ENCODE measurements at regions not wholly inside any gene's neighbourhood (a gene's known extent, or its start where the extent isn't known, plus 50 kb on each side); places are given as distances from the start of the nearest gene placed in this dataset.

DNA sequence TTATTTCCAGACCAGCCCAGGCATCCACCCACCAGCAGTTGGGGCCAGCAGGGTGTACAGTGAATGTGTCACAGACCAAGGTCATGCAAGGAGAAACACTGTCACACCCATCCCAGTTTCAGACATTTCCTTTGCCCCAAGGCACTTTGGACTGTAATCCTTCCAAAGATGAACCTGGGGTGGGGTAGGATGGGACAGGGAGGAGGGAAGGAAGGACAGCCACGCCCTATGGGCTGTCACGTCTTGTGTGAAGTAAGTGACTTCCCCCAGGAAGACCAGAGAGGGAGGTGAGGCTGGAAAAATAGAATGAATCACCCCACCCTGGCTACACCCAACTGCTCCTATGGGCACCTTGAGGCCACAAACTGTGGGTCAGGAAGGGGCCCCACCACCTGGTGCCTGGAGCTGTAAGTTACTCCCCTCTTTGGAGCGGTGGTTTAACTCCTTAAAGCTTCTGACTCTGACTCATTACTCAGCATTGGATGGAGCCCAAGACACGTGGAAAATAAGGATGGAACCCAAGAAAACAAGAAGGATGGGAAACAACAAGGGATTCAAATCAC, 349.9 kb upstream of the KLF3 start:
- H2AFZ ChIP-seq (ENCODE audit: low read depth, low read length), result peak overlapping the region; percentile 85
- peaks cover 8 to 26% of the 10 kb centered on the region in 2 experiments; a peak in 4 of 5 replicates for H3K4me1 ChIP-seq (replicated peaks in 1 of 2; ENCODE audit: control insufficient read depth in 2 of 2, insufficient read depth in 2 of 2, low read length in 2 of 2)
- H3K27ac ChIP-seq (ENCODE audit: extremely low read depth, low read depth, low read length), result no peak overlapping the region
- H3K36me3 ChIP-seq (ENCODE audit: control insufficient read depth, insufficient read depth, low read length), result no peaks in the 10 kb centered on the region
- no peak for FAIRE-seq
- intact Hi-C loops (cut with micrococcal nuclease), result no loop called here
- H3K4me3 ChIP-seq, result no peak overlapping the region
- POLR2A ChIA-PET, result interaction anchor here (0.6 to 1.0 kb wide), 6 partner anchors 11 to 382 kb away, joined by 3 read pairs; no protein-coding TSS in a partner anchor
- no peaks in the 10 kb centered on the region for H3K79me2 ChIP-seq (ENCODE audit: control insufficient read depth, insufficient read depth, low read length)
- in situ Hi-C loops (cut with MboI), result loop anchor here (10.0 kb wide), 1 partner anchor 239 kb away; no protein-coding TSS in a partner anchor
- DNase-seq (ENCODE audit: extremely low read depth in 1 of 4, low spot score in 3 of 4), result peak in 3 of 4 experiments; percentile 13 to 25 (median 13)
- H3K9me3 ChIP-seq (replicated peaks; ENCODE audit: control insufficient read depth, insufficient read depth, low read depth, low read length), result peaks cover 2% of the 10 kb centered on the region
- WGBS (ENCODE audit: insufficient coverage, low coverage, missing lambda C conversion rate), result 21% methylated on average over 4 of the region's 4 CpGs
- no peaks in the 10 kb centered on the region for H3K27me3 ChIP-seq (ENCODE audit: control insufficient read depth in 2 of 2, insufficient read depth in 2 of 2, low read length in 2 of 2)
- H4K20me1 ChIP-seq (replicated peaks; ENCODE audit: control insufficient read depth, insufficient read depth, low read length), result no peaks in the 10 kb centered on the region
- ATAC-seq, result no peak
- H3K4me2 ChIP-seq (ENCODE audit: insufficient read depth, low read length), result no peak overlapping the region
- no TSS peak for BruUV-seq (replicated peaks)
- H3K9me1 ChIP-seq (ENCODE audit: control insufficient read depth, insufficient read depth, low read length), result no peaks in the 10 kb centered on the region
- 0 out of 2 replicates have a peak, but pooled peaks have one; percentile 34 for TF ChIP-seq ESRRA (IDR thresholded peaks at IDR 0.05; ENCODE audit: borderline replicate concordance, low read depth)
- no peak for TF ChIP-seq DMBX1 (CRISPR knock-in tag; IDR thresholded peaks at IDR 0.05; ENCODE audit: borderline replicate concordance)
- no peak for TF ChIP-seq PHB2 (IDR thresholded peaks at IDR 0.05; ENCODE audit: low read depth)
- TF ChIP-seq, protein P1, sequence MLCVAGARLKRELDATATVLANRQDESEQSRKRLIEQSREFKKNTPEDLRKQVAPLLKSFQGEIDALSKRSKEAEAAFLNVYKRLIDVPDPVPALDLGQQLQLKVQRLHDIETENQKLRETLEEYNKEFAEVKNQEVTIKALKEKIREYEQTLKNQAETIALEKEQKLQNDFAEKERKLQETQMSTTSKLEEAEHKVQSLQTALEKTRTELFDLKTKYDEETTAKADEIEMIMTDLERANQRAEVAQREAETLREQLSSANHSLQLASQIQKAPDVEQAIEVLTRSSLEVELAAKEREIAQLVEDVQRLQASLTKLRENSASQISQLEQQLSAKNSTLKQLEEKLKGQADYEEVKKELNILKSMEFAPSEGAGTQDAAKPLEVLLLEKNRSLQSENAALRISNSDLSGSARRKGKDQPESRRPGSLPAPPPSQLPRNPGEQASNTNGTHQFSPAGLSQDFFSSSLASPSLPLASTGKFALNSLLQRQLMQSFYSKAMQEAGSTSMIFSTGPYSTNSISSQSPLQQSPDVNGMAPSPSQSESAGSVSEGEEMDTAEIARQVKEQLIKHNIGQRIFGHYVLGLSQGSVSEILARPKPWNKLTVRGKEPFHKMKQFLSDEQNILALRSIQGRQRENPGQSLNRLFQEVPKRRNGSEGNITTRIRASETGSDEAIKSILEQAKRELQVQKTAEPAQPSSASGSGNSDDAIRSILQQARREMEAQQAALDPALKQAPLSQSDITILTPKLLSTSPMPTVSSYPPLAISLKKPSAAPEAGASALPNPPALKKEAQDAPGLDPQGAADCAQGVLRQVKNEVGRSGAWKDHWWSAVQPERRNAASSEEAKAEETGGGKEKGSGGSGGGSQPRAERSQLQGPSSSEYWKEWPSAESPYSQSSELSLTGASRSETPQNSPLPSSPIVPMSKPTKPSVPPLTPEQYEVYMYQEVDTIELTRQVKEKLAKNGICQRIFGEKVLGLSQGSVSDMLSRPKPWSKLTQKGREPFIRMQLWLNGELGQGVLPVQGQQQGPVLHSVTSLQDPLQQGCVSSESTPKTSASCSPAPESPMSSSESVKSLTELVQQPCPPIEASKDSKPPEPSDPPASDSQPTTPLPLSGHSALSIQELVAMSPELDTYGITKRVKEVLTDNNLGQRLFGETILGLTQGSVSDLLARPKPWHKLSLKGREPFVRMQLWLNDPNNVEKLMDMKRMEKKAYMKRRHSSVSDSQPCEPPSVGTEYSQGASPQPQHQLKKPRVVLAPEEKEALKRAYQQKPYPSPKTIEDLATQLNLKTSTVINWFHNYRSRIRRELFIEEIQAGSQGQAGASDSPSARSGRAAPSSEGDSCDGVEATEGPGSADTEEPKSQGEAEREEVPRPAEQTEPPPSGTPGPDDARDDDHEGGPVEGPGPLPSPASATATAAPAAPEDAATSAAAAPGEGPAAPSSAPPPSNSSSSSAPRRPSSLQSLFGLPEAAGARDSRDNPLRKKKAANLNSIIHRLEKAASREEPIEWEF (CRISPR knock-in tag; IDR thresholded peaks at IDR 0.05), result no peak
- no peak for TF ChIP-seq ETS2 (tag; IDR thresholded peaks at IDR 0.05; ENCODE audit: borderline replicate concordance, poor library complexity, severe bottlenecking)
- TF ChIP-seq FOSL1 (tag; conservative IDR thresholded peaks at IDR 0.05), result peak; percentile 50; the same call in 1 of the 2 replicates
- CTCF ChIA-PET (ENCODE audit: low intra/inter-chr PET ratio), result no interaction called here
- H3K9ac ChIP-seq (ENCODE audit: insufficient read depth in 1 of 2, low read depth in 2 of 2, low read length in 2 of 2), result no peak overlapping the region

Data from K562 (cell line).